ENCODE measurements at regions not wholly inside any gene's neighbourhood (a gene's known extent, or its start where the extent isn't known, plus 50 kb on each side); places are given as distances from the start of the nearest gene placed in this dataset.

- TF ChIP-seq CTCF (IDR thresholded peaks at IDR 0.05), result no peak
- H3K27ac ChIP-seq, result no peak overlapping the region
- H3K4me3 ChIP-seq, result no peak overlapping the region
- DNase-seq (ENCODE audit: low spot score), result no peak
These were observed 129.1 kb downstream of the UQCRFS1 start for GRCh38 chr19:29083863-29084262.

- DNase-seq (ENCODE audit: low spot score), result no peak
- Histone ChIP-seq H3K27ac (no peak overlapping the region), H3K4me3 (no peak overlapping the region)
- TF ChIP-seq CTCF (IDR thresholded peaks at IDR 0.05), result no peak
These were observed 133.5 kb downstream of the UQCRFS1 start for GRCh38 chr19:29079356-29080032.

GRCh38 chr19:29076963-29077362 is 136.0 kb downstream of the UQCRFS1 start:
- Histone ChIP-seq H3K4me3 (no peak overlapping the region), H3K27ac (no peak overlapping the region)
- no peak for TF ChIP-seq CTCF (IDR thresholded peaks at IDR 0.05)
- no peak for DNase-seq (ENCODE audit: low spot score)

DNA sequence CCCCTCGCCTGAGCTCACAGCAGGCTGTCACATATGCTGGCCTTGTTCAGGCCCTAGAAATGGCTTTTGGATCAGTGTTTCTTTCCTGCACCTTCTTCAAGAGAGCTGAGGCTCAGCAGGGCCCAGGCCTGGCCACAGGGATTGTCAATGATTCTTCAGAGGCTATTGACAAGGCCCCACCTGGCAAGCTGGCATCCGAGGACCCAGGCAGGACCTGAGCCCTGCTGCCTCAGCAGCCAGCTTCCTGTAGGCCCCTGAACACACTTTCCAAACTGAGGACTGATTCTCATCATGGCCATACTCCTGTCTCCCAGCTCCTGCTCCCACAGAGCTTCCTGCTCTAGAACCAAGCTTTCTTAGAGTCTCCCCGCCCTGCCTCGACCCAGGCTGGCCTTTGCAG is 136.8 kb downstream of the UQCRFS1 start:
- Histone ChIP-seq H3K27ac (no peak overlapping the region), H3K4me3 (no peak overlapping the region)
- DNase-seq (ENCODE audit: low spot score), result no peak
- no peak for TF ChIP-seq CTCF (IDR thresholded peaks at IDR 0.05)

DNA sequence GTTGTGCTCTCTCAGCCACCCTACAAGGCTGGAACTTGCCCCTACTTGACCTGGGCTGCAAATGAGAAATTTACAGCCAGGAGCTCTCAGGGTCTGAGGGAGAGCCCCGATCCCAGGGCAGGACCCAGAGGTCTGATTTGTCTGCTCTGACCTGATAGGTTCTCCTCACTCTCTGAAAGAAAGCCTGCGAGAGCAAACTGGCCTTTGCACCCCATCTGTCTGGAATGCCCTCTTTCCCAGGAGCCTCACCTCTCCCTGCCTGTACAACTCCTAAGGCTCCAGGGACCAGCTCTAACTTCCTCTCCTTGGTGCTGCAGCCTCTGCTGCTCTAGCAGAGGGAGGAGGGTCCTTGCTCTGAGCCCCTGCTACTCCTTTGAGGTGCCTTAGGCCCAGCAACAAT is 137.8 kb downstream of the UQCRFS1 start:
- H3K27ac ChIP-seq, result no peak overlapping the region
- no peak for DNase-seq (ENCODE audit: low spot score)
- TF ChIP-seq CTCF (IDR thresholded peaks at IDR 0.05), result no peak

DNA sequence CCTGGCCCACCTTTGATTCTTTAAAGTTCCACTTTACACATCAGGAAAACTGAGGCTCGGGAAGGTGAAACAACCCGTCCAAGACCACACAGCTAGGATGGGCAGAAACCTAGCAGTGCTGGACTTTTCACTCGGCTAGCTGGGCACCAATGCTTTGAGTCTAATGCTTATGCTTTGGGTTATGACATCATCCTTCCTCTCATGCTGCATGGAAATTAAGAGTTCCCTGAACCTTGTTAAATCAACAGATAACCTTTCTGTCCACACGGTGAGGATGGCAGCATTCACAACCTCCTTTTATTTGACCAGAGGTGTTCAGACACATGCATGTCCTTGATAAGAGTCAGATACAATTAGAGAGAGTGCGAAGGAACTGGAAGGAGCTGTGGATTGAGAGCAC is 138.4 kb downstream of the UQCRFS1 start:
- DNase-seq (ENCODE audit: low spot score), result no peak
- no peak overlapping the region for H3K4me3 ChIP-seq
- no peak overlapping the region for H3K27ac ChIP-seq
- TF ChIP-seq CTCF (IDR thresholded peaks at IDR 0.05), result no peak

More for the DNA sequence above, 137.8 kb downstream of the UQCRFS1 start:
- no peak overlapping the region for H3K4me3 ChIP-seq

- TF ChIP-seq CTCF (IDR thresholded peaks at IDR 0.05), result no peak
- Histone ChIP-seq H3K27ac (no peak overlapping the region), H3K4me3 (no peak overlapping the region)
- DNase-seq (ENCODE audit: low spot score), result no peak
These were observed 145.1 kb downstream of the UQCRFS1 start for GRCh38 chr19:29067831-29068230.

Data from coronary artery (tissue), 2 donors.